ENCODE measurements at regions not wholly inside any gene's neighbourhood (a gene's known extent, or its start where the extent isn't known, plus 50 kb on each side); places are given as distances from the start of the nearest gene placed in this dataset.
A peak's percentile ranks its signal among the peaks of the same experiment; 100 is the strongest.
"Not testable (repeated sequence)": the region's sequence is repeated elsewhere in the genome, so short reads cannot be mapped to it uniquely, and the experiment has no call there.

DNA sequence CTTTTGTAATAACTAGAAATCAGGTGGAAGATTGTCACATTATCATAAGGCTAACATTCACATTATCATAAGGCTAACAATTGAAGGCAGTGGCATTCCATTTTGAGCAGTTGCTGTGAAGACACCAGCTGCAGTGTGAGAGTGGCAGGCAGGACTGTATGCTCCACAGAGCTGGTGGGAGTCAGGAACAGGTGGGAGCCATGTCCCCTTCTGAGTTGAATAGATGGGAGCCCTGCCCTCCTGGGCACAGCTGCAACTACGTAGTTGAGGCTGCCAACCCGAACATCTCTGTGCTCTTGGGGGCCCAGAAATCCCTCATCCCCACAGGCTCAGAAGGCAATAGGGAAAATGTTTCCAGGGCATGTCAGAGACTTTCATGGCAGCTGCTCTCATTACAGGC is 1627.6 kb downstream of the SI start:
- DNase-seq (ENCODE audit: low read depth), result no peak

DNA sequence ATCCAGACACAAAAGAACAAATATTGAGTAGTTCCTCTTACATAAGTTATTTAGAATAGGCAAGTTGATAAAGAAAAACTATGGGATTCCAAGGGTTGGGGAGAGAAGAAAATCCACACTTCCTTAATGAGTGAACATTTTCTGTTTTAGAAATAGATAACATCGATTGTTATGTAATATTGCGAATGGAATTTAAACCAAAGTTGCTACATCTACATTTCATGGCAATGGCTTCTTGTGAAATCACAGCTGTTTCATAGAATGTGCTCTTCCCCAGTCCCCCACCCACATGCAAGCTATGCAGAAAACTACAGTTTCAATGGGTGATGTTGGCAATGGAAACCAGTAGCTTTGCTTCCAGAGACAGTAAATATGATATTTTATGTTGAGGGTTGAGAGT is 1639.5 kb downstream of the SI start:
- no peak for DNase-seq (ENCODE audit: low read depth)

DNA sequence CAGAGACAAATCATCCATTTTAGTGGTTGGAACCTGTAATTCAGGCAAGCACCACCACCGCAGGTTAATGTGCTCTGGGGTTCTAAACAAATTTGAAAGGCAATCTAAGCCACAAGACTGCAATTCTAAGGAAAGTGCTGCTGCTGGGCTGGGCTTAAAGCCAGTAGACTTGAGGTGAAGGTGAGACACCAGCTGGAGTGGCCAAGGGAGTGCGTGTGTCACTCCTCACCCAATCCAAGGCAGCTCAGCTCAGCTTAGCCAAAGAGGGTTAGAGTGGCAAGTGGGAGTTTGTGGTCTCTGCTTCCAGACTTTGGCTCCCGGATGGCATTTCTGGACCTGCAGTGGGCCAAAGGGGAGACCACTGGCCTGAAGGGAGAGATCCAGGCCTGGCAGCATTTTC is 1655.6 kb downstream of the SI start:
- no peak for DNase-seq (ENCODE audit: low read depth)

DNA sequence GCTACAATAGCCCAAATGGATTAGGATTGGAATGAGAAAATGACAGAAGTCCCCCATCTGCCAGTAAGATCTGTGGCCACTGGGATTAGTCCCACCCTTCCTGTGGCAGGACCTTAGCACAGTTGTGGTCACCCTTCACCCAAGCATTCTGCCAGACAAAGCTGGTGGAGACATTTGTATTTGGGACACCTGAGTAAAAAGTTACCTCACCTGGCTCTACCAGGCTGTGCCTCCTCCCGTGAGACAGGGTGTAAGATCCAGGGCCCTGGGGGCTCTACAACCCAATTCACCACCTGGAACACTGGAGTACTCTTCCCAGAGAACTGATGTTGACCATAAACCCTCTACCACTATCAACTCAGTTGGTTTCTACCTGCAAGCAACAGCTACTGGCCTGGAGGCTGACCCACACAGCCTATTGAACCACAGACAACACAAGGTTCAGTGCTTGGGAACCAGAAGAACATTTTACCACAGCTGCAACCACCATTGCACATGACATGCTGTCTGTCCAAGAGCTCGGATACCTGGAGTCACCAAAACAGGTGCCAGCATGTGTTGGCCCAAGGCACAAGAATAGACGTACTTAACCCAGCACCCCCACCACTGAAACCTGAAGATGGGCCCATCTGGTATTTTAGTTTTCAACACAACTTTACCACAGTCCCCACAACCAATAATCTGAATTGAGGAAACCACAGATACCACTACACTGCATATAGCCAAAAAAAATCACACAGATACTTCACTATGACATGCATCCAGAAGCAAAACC is 1686.7 kb downstream of the SI start:
- DNase-seq (ENCODE audit: low read depth), result no peak

DNA sequence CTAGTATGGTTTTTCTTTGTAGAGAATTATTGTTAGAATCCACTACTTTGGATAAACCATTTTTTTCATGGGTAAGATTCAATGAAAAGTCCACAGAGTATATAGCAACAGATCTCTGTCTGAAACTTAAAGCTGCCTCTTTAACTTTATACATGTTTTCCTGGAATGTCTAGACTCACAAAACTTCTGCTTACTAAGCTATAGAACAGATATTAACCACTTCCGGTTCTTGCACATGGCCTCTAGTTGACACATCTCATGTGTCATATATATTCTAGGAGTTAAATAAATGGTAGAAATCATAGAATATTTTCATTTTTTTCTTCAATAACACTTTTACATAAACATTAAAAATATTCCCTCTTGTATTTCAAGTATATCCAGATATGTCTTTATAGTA is 1693.9 kb downstream of the SI start:
- no peak for DNase-seq (ENCODE audit: low read depth)

DNA sequence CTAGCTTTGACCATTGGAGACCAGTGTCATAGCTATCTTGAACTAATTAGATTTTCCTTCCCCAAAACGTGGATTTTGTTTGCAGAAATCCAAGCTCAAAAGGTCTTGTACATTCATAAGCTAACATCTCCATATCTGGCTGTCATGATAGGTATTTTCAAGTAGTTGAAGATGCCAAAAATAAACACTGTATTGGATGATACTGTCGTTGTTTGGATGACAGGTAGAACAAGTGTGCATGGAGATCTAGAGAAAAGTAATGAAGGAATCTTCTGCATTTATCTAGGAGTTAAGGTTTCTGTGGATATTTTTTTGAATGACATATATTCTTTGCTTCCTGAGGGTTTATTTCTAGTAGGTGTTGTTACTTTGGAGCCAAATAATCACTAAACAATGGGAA is 1696.1 kb downstream of the SI start:
- DNase-seq (ENCODE audit: low read depth), result no peak

DNA sequence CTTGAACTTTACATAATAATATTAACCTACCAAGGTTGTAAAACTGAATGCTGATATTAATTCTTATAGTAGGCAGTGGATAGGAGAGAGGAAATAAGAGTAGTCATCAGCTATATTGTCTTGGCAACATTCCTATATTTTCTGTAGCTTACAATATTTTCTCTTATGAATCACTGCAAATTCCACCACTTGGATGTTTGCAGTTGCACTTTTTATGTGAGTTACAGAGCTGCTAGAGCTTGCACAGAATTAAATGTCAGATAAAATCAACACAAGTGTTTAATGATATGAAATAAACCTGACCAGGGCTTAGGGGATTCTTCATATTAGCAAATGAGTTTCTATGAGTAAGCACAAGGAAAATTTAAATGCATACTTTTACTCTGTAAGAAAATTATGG is 1710.1 kb downstream of the SI start:
- peak; percentile 68 for DNase-seq (ENCODE audit: low read depth)

DNA sequence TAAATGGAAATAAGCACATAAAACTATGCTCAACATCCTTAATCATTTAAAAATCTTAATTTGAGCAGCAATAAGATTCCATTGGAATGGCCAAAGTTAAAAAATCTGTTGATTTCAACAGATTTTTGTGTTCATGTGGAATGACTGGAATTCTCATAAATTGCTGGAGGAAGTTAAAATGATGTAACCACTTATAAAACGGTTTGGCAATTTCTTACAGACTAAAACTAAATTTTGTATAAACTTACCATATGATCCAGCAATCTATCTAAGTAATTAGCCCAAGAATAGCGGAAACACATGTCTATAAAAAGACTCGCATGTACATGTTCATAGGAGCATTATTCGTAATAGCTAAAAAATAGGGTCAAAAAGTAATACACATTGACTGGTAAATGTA is 1713.6 kb downstream of the SI start:
- peak; percentile 24 for DNase-seq (ENCODE audit: low read depth)

DNA sequence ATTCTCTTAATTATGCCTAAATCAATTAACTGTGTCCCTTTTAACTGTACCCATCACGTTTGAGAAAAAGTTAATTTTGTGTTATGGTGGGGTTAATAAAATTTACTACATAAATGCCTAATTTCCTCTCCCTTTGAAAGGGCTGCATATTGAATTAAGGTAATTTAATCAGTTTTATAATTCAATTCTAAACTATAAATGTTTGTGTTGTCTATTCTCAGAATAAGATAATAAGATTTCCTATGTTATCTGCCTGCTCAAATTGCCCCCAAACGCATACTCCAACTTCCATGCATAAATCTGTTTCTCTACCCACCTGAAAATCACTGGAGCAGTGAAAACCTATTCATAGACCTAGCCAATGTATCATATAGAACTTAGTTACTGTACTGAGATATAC is 1716.1 kb downstream of the SI start:
- no peak for DNase-seq (ENCODE audit: low read depth)

DNA sequence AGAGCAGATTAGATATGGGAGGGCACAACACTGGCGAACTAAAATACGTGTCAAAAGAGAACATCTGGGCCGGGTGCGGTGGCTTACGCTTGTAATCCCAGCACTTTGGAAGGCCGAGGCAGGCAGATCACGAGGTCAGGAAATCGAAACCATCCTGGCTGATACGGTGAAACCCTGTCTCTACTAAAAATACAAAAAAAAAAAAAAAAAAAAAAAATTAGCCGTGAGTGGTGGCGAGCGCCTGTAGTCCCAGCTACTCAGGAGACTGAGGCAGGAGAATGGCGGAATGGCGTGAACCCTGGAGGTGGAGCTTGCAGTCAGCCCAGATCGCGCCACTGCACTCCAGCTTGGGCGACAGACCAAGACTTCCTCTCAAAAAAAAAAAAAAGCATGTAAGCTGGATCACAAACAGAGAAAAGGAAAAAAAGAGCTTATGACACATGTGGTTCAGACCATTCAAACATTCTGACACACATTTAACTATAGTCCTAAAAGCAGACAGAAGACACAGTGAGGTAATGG is 1716.9 kb downstream of the SI start:
- DNase-seq (ENCODE audit: low read depth), result not testable (repeated sequence)

DNA sequence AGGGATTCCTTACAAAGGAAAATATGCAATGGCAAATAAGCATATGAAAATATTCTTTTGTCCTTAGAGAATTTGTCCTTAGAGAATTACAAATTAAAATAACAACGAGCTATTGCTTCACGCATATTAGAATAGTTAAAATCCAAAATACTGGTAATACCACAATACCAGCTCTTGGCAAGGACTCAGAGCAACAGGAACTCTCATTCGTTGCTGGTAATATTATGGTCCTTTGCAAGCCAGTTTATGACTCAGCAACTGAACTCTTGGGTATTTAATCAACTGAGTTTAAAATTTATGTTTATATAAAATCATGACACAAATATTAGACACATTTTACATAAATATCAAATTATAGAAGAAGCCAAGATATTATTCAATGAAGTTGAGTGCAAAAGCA is 1730.4 kb downstream of the SI start:
- no peak for DNase-seq (ENCODE audit: low read depth)

DNA sequence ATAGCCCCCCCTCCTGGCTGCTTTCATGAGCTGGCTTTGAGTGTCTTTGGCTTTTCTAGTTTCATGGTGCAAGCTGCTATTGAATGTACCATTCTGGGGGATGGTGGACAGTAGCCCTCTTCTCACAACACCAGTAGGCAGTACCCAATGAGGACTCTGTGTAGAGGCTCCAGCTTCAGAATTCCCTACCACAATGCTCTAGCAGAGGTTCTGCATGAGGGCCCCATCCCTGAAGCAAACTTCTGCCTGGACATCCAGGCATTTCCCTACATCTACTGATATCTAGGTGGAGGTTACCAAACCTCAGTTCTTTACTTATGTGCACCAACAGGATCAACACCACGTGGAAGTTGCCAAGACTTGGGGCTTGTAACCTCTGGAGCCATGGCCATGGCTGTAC is 1742.9 kb downstream of the SI start:
- no peak for DNase-seq (ENCODE audit: low read depth)

DNA sequence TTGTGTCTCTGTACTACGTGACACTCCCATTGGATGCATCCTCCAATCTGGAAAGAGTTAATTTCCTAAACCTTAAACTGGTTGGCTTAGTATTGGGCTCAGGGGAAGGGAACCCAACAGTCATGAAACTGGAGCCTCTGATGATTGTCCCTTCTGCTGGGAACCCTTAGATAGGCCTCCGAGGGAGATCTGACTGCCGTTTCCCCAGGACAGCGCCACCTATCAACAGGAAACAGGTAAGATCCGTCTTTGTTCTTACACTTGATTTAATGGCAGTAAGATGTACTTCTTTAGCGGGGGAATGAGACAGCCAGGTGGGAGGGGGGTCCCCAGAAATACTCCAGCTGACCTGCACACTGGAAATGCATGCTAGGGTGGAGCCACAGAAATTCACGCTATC is 1749.6 kb downstream of the SI start:
- DNase-seq (ENCODE audit: low read depth), result no peak

DNA sequence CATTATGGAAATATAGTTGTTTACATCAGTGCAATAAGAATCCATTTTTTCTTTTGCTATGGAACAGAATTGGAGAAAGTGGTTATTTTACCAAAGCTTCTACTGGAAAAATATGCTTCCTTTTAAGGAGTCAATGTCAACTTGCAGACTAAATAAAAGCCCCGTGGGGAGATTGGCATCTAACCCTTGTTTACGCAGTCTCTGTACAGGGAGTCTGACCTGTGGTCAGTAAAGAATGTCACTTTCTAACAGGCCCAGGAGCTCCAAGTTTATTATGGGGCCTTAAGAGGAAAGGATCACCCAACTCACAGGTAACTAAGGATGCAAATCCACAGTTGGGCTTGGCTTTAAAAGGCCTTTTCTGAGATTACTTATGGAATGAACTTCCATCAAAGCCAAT is 1751.2 kb downstream of the SI start:
- no peak for DNase-seq (ENCODE audit: low read depth)

DNA sequence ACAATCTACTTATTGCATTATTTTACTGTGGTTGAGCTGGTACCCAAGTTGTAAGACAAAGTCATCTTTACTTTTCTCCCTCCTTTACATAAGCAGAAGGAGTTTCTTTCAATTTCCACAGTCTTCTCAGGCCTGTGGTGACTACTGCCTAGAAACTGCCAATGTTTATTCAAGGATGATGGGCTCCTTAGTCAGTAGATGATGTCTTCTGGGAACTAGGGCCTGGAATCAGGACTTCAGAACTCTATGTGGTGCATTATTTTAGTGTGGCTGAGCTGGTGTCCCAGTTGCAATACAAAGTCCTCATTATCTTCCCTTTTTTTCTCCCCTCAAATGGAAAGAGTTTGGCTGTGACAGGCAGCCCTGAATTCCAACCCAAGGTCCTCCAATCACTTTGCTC is 1762.5 kb downstream of the SI start:
- peak; percentile 29 for DNase-seq (ENCODE audit: low read depth)

DNA sequence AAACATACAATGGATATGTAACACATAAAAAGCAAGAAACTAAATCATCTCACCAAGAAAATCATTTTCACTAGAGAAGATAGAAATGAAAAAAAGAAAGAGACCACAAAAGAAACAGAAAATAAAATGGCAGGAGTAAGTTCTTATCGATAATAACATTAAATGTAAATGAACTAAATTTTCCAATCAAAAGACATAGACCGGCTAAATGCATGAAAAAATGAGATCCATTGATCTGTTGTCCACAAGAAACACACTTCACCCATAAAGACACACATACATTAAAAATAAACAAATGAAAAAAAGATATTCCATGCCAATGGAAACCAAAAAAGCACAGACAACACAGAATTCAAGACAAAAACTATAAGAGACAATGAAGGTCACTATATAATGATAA is 1771.9 kb downstream of the SI start:
- DNase-seq (ENCODE audit: low read depth), result no peak

DNA sequence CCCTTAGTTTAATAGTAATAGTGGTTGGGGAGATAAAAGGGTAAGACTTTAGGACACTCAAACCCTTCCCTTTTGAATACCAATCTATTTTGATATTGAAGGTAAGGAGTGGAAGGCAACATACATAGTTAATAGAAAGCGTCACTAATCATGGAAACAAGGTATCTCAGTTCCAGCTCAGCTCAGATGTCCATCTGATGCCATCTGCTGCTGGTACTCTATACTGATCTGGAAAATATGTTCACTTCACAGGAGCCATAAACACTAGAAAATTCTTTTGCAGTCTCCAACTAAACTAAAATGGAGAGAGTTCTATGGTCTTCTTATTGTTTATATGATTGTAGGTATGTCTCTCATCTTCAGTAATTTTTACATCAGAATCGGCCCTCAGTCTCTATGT is 1777.1 kb downstream of the OTOL1 start:
- no peak for DNase-seq (ENCODE audit: low read depth)

DNA sequence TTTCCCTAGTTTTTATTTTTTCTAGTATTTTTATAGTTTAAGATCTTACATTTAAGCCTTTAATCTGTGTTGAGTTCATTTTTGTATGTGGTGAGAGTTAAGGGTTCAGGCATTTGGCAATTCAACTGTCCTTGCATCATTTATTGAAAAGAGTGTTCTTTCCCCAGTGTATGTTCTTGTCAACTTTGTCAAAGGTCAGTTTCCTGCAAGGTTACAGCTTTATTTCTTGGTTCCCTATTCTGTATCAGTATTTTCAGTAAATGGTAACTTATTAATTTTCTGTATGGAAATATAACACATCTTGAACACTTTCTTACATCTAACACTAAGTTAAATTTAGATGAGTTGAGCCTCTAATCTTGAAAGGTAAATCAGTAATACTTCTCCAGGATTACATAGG is 1770.1 kb downstream of the OTOL1 start:
- no peak for DNase-seq (ENCODE audit: low read depth)

DNA sequence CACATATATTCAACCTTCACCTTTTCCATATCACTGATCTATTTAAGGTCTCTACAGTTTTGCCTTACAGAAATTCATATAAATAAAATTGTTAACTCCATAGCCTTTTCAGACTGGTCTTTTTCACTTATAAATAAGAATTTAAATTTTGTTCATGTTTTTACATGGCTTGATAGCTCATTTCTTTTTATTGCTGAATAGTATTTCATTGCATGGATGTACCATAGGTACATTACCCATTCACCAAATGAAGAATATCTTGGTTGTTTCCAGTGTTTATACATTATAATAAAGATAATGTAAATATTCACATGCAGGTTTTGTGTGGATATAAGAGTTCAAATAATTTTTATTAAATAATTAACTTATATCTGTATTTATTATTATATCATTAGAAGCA is 1765.0 kb downstream of the OTOL1 start:
- DNase-seq (ENCODE audit: low read depth), result no peak

DNA sequence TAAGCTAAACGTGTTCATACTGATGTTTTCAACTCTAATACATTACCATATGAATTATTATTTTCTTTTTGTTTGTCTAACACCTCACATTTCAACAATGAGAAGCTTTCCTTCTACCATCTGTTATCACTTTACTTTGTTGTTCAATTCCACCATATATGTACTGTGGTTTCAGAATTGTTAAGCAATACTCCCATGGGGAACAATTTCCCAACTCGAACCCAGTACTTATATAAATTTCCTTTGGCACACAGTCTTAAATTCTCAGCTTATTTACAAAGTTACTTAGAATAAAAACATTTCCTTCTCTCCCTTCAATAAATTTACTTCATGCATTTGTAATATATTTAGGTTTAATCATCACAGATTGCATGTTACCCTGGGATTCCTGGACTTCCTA is 1764.4 kb downstream of the OTOL1 start:
- DNase-seq (ENCODE audit: low read depth), result peak; percentile 13

DNA sequence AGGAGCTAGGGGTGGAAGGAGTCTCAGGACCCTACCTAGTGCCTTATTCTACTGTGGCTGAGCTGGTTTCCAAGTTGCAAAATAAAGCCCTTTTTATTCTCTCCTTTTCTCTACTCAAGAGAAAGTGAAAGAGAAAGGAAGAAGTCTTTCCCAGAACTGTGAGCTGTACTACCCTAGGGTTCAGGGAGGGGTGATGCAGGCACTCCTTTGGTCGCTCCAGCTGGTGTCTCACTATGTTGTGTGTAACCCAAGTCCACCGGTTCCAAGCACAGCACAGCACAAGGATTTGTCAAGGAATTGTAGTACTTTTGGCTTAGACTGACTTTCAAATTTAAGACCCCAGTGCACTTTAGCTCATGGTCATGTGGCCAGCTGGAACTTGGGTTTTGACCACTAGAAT is 1721.7 kb downstream of the OTOL1 start:
- DNase-seq (ENCODE audit: low read depth), result no peak

DNA sequence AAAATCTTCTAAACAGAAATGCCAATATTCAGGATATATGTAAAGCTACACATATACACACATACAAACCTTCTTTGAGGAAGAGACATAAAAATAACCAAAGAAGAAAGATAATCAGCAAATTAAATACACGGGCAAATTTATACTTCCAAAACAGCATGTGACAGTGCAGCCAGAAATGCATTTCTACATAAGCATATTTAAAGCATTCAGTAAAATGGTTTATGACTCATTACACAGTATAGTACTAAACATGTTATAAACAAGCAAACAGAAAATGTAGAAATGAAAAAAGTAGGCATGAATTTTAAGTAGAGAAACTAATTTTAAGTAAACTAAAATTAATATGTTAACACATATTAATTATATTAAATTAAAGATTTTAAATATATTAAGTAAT is 1717.2 kb downstream of the OTOL1 start:
- no peak for DNase-seq (ENCODE audit: low read depth)

DNA sequence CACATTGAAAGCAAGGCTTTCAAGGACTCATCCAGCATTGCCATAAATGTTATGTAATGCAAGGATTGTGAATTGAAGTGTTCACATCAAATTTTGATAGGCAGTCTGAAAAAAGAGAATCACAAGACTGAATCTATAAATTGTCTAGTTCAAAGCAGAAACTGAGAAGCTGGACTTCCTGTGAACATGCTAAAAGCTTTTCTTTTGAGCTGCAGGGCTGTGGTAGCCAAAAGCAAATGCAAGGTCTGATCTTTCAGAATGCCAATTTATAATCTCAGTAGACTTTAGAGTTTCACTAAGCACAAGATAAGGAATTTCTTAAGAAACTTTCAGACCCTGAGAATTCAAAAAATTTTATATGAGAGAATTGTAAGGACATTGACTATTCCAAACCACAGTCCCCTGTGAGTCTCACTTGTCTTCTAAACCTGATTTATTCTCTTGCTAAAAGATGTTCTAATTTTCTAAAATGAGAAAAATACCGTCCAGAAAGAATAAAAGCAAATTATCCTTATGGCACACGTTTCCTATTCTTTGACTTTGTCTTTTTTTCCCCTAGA is 1700.3 kb downstream of the OTOL1 start:
- DNase-seq (ENCODE audit: low read depth), result no peak

DNA sequence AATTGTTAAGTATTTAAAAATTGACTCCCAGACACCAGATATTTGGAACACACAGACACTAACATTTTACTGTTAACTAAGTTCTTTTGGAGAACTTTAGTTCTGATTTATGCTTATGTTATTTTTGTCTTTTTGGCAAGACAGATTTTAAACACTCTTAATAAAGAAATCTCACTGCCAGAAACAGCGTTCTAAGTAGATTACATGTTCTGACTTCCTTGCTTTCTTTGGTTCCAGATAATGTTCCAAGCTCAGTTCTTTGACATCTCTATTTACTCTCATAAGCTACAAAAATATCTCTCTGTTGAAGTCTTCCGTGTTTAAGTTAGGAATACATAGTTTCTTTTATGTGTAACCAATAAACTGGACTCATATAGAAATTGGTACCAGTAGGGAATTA is 1699.6 kb downstream of the OTOL1 start:
- DNase-seq (ENCODE audit: low read depth), result no peak
